HG02870 (cell line): ENCODE measurements at regions not wholly inside any gene's neighbourhood (a gene's known extent, or its start where the extent isn't known, plus 50 kb on each side); places are given as distances from the start of the nearest gene placed in this dataset.
"Not testable (repeated sequence)": the region's sequence is repeated elsewhere in the genome, so short reads cannot be mapped to it uniquely, and the experiment has no call there.

Experiments
- ATAC-seq: cut with Tn5 transposase; IDR thresholded peaks from one replicate; pipeline ENCODE4 v1.9.1; 2021; ENCODE audit warnings: mild to moderate bottlenecking, moderate library complexity; ENCODE audit not compliant: unreplicated experiment

DNA sequence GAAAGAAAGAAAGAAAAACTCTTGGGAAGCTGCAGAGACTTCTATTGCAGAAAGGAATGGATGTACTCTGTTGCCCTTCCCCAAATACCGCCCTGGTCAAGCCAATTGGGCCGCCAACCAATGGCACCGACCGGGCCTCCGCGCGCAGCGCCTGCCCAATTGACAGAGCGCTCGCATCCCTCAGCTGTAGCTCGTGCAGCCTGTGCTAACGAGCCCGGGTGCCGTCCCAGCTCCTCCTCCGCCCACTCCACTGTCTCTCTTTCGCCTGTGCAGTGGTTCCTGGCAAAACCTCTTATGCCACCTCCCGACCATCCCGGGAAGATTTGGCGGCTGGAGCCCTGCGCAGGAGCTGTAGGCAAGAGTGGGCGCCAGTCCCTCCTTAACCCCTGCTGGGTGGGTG lies 304.2 kb upstream of the DPP6 start:
- ATAC-seq = not testable (repeated sequence)

GRCh38 chr7:153748885-153749284 lies 303.3 kb upstream of the DPP6 start:
- ATAC-seq = not testable (repeated sequence)

DNA sequence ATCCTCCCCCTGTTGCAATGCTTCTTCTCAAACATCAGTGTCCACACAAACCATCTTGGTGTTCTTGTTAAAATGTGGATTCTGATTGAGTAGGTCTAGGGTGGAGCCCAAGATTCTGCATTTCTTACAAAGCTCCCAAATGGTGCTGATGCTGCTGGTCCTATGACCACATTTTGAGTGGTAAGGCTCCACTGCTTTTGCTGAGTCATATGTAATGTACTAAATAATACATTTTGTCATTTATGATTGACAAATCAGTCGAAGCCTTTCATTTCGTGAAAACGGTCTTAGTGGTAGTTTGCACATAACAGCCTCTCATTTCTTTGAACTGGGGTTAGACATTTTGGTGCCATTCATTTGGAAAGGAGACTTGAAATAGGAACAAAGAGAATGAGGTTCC lies 286.3 kb upstream of the DPP6 start:
- not testable (repeated sequence) for ATAC-seq

DNA sequence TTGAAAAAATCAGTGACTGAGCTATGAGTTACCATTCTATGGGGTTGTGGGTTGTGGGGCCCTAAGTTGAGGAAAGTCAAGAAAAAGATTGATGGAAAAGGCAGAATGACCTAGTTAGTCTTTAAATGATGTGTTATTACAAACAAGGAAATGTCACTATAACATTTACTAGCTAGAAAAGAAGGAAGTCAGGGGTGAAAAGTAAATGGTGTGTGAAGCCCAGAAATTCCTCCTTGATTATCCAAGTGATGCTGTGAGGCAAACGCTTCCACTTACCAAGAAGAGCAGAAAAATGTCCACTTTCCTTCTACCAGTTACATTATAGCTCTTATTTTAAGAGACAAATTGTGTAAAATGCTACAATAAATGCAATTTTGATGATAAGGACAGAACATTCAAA lies 285.3 kb upstream of the DPP6 start:
- ATAC-seq = not testable (repeated sequence)

DNA sequence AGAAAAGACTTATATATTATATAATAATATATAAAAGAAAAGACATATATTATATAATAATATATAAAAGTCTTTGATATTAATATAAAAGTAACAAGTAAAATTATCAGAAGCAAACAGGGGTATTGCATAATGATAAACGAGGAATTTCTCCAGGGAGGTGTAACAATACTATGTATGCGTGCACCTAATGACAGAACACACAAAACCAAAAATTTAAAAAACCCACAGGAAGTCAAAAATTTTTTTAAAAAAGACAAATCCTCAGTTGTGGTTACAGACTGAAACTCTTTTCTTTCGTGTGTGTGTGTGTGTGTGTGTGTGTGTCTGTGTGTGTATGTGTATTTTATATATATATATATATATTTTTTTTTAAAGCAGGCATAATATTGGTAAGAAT lies 279.2 kb upstream of the DPP6 start:
- ATAC-seq = no peak

GRCh38 chr7:153776940-153777339 lies 275.3 kb upstream of the DPP6 start:
- peak; percentile 60 for ATAC-seq

DNA sequence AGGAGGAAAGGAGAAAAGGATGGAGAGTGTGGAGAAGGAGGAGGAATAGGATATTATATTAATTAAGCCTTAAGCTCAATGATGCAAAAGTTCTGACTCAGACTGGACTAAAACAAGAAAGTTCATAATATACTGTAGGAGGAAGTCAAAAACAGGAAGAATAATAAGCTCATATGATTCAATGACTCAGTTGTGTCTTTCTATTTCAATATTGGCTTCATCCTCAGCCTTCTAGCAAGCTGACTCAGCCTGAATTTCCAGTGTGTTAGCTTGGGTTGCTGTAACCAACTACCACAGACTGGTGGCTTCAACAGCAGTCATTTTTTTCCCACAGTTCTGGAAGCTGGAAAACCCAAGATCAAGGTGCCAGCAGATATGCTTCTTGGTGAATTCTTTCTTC lies 254.8 kb upstream of the DPP6 start:
- not testable (repeated sequence) for ATAC-seq

DNA sequence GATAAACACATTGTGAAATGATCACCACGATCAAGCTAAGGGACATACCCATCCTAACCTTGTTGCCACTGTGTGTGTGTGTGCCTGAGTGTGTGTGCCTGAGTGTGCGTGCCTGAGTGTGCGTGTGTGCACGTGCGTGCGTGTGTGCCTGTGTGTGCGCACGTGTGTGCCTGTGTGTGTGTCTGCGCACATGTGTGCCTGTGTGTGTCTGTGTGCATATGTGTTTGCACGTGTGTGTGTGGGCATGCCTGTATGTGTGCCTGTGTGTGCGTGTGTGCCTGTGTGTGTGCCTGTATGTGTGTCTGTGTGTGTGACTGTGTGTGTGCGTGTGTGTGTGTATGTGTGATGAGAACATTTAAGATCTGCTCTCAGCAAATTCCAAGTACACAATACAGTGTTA lies 244.1 kb upstream of the DPP6 start:
- ATAC-seq = no peak

- no peak for ATAC-seq
Measured at GRCh38 chr7:153829525-153829924, 222.7 kb upstream of the DPP6 start.

DNA sequence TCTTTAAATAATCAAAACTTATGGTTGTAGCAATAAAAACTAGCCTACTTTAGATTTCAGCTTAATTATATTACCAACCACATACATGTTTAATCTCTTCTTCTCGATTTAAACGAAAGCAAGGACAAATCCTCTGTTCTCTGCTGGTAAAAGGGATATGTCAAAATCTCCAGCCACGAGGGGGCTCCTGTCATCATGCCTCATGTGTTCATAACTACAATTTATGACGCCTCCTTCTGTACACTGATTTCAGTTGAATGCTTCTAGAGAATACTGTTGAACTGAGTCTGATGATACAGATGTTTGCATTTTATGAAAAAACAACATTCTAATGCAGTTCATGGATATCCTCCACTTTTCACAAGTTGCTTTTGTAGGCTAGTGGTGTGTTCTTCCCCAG lies 220.0 kb upstream of the DPP6 start:
- no peak for ATAC-seq

- no peak for ATAC-seq
Measured at GRCh38 chr7:153835103-153835502, 217.1 kb upstream of the DPP6 start.

- ATAC-seq = no peak
Measured at GRCh38 chr7:153835712-153836265, 216.4 kb upstream of the DPP6 start.

DNA sequence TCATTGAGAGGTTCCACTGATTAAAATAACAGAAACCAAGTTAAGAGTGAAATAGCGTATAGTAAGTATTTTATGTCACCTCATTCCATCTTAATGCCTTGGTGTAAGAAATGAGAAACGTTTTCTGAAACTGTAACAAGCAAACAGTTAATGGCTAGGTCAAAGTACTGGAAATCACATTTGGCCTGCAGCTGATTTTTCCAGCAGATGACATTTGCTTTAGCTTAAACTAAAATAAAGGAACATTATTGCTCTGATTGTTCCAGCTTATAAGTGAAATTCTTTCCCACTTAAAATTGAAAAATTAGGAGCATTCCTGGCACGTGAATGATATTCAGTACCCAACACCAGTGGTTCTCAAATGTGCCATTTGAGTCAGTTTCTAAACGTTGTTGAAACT lies 213.6 kb upstream of the DPP6 start:
- ATAC-seq = no peak

- ATAC-seq = no peak
Measured at GRCh38 chr7:153840861-153841260, 211.3 kb upstream of the DPP6 start.

- no peak for ATAC-seq
Measured at GRCh38 chr7:153847828-153848227, 204.4 kb upstream of the DPP6 start.

DNA sequence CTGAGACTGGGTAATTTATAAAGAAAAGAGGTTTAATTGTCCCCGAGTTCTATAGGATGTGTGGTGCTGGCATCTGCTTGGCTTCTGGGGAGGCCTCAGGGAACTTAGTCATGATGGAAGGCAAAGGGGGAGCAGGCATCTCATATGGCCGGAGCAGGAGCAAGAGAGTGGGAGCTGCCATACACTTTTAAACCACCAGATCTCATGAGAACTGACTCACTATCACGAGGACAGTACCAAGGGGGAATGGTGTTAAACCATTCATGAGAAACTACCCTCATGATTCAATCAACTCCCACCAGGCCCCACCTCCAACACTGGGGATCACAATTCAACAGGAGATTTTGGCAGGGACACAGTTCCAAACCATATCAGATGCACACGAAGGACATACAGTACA lies 199.9 kb upstream of the DPP6 start:
- ATAC-seq = no peak

GRCh38 chr7:153858355-153858754 lies 193.8 kb upstream of the DPP6 start:
- no peak for ATAC-seq

GRCh38 chr7:153859239-153859638 lies 193.0 kb upstream of the DPP6 start:
- ATAC-seq = no peak

DNA sequence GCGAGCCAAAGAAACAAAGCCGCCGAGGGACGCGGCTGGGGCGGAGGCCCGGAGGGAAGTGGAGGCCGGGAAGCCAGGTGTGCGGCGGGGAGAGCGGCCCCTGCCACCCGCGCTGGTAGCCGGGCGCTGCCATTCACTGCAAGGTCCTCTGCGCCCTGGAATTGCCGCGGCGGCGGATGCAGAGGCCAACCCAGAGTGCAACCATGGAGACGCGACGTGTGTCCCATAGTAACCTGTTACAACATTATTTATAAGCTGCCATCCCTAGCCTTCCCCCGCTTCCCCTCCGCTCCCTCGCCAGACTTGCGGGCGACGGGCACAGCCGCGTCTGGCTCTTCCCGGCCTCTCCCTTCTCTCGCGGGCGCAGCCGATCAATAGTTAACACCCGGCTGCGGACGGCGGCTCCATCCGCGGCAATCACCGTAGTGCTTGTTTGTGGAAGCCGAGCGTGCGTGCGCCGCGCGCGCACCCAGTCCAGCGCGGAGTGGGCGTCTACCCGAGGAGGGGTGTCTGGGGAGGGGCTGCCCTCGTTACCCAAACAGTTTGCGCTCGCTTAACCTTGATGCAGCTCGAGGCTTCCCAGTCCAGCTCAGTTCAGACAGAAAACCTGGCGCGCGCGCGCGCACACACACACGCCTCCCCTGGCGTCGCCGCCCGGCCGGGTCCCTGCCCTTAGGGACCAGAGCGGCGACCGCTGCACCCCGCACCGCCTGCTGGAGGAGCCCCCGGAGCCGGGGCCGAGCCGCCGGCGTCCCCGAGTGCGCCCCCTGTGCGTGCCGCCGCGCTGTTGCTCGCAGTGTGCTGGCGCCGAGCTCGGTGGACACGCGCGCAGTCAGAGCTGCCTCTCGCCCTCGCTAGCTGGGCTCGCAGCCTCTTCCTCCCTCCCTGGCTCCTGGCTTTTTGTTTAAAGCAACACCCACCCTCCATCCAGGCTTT lies 165.4 kb upstream of the DPP6 start:
- ATAC-seq = no peak

DNA sequence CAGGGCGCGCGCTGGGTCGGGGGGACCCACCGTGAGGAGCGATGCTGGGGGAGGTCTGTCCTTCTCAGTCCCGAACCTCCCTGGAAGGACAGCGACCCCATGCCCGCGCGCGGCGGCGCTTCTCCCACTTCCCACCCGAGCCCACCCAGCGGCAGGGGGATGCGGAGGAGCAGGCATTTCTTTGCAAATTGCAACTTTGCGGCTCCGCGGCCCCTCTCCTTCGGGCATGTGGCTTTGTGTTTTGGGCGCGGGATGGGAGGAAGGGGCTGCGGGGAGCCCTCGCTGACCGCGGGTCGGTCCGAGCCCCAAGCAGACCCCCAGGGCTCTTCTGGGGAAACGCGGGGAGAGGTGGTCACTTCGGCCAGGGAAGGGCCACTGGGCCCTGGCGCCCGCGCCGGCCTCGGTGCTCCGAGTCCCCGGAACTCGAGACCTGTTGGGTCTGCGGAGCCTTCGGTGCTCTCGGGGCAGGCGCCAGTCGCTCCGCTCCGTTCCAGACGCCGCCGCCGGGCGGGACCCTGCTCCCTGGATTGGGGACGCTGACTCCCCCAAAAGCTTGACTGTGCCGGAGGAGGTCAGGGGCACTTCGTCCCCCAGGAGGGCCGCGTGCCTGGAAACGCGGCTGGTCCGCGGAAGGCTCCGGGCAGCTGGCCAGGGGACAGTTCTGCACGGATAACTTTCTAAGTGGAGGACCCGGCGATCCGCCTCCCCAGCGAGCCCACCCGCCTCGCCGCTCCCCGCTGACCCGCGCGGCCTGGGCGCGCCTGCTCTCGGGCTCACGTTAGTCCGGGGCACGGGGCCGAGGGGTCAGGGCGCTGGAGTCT lies 164.2 kb upstream of the DPP6 start:
- ATAC-seq = no peak

GRCh38 chr7:153891990-153892389 lies 160.2 kb upstream of the DPP6 start:
- ATAC-seq = no peak

- ATAC-seq = no peak
Measured at GRCh38 chr7:153902862-153903261, 149.3 kb upstream of the DPP6 start.
